Liver (tissue), 8 donors: ENCODE measurements at regions not wholly inside any gene's neighbourhood (a gene's known extent, or its start where the extent isn't known, plus 50 kb on each side); places are given as distances from the start of the nearest gene placed in this dataset.

Experiments used
- DNase-seq: peaks from one replicate; pipeline ENCODE4 v3.0.0-alpha.2; 2017; ENCODE audit warnings: low spot score
- H3K27ac ChIP-seq, 2 donors: one replicate each; pipeline ENCODE4 v1.7.0; 2013; ENCODE audit warnings: inconsistent platforms in 2 of 2, low read length in 2 of 2, control low read depth in 1 of 2, low read depth in 1 of 2, mild to moderate bottlenecking in 1 of 2
- H3K27me3 ChIP-seq, 4 donors: one replicate each; pipeline versions ENCODE4 v1.6.1 to v1.7.0; 2013; ENCODE audit warnings: low read length in 3 of 4, inconsistent platforms in 1 of 4, mild to moderate bottlenecking in 1 of 4, moderate library complexity in 1 of 4; ENCODE audit not compliant: control insufficient read depth in 4 of 4, insufficient read depth in 4 of 4
- H3K36me3 ChIP-seq, 4 donors: one replicate each; pipeline versions ENCODE4 v1.6.1 to v1.7.0; 2013; ENCODE audit warnings: low read length in 3 of 4, mild to moderate bottlenecking in 3 of 4, low read depth in 1 of 4, moderate library complexity in 1 of 4; ENCODE audit not compliant: control insufficient read depth in 4 of 4, insufficient read depth in 3 of 4
- H3K4me1 ChIP-seq, 4 donors: one replicate each; pipeline versions ENCODE4 v1.6.1 to v1.7.0; 2013; ENCODE audit warnings: low read length in 3 of 4, mild to moderate bottlenecking in 3 of 4, moderate library complexity in 1 of 4; ENCODE audit not compliant: control insufficient read depth in 4 of 4, insufficient read depth in 4 of 4
- H3K4me3 ChIP-seq, 3 donors: one replicate each; pipeline versions ENCODE4 v1.6.1 to v1.7.0; 2013; ENCODE audit warnings: low read length in 3 of 3, control low read depth in 1 of 3, low read depth in 1 of 3, mild to moderate bottlenecking in 1 of 3
- H3K9ac ChIP-seq, 2 donors: one replicate each; pipeline ENCODE4 v1.7.0; 2013; ENCODE audit warnings: low read length in 2 of 2, mild to moderate bottlenecking in 2 of 2, moderate library complexity in 2 of 2, control low read depth in 1 of 2, low read depth in 1 of 2
- H3K9me3 ChIP-seq, 4 donors: one replicate each; pipeline versions ENCODE4 v1.6.1 to v1.7.0; 2013; ENCODE audit warnings: low read length in 3 of 4; ENCODE audit not compliant: control insufficient read depth in 4 of 4
- EGR1 ChIP-seq, 2 donors: IDR thresholded peaks; 2 replicates each; pipeline ENCODE4 v1.6.1; 2016 to 2018; ENCODE audit warnings: antibody characterized with exemption in 2 of 2, low read depth in 2 of 2
- FOXA1 ChIP-seq: IDR thresholded peaks from 2 replicates; pipeline ENCODE4 v1.6.1; 2016; ENCODE audit warnings: antibody characterized with exemption
- FOXA2 ChIP-seq: IDR thresholded peaks from 2 replicates; pipeline ENCODE4 v1.6.1; 2016; ENCODE audit warnings: antibody characterized with exemption
- GABPA ChIP-seq, 2 donors: IDR thresholded peaks in 1 of 2; conservative IDR thresholded peaks in 1 of 2; 2 replicates each; pipeline ENCODE4 v1.6.1; 2016; ENCODE audit warnings: antibody characterized with exemption in 2 of 2, mild to moderate bottlenecking in 1 of 2, moderate library complexity in 1 of 2
- HNF4A ChIP-seq, 2 donors: conservative IDR thresholded peaks; 2 replicates each; pipeline ENCODE4 v1.6.1; 2016; ENCODE audit warnings: antibody characterized with exemption in 2 of 2, mild to moderate bottlenecking in 2 of 2
- HNF4G ChIP-seq: IDR thresholded peaks from 2 replicates; pipeline ENCODE4 v1.6.1; 2016; ENCODE audit warnings: antibody characterized with exemption
- JUND ChIP-seq, 2 donors: IDR thresholded peaks; 2 replicates each; pipeline ENCODE4 v1.6.1; 2016; ENCODE audit warnings: antibody characterized with exemption in 2 of 2
- NR2F2 ChIP-seq: IDR thresholded peaks from 2 replicates; pipeline ENCODE4 v1.6.1; 2016; ENCODE audit warnings: antibody characterized with exemption
- RAD21 ChIP-seq, 2 donors: IDR thresholded peaks; 2 replicates each; pipeline ENCODE4 v1.6.1; 2016; ENCODE audit warnings: antibody characterized with exemption in 2 of 2, mild to moderate bottlenecking in 2 of 2
- REST ChIP-seq: IDR thresholded peaks from 2 replicates; pipeline ENCODE4 v1.6.1; 2016; ENCODE audit warnings: antibody characterized with exemption, mild to moderate bottlenecking
- RXRA ChIP-seq, 2 donors: IDR thresholded peaks; 2 replicates each; pipeline ENCODE4 v1.6.1; 2017 to 2018; ENCODE audit warnings: antibody characterized with exemption in 2 of 2, mild to moderate bottlenecking in 1 of 2
- SP1 ChIP-seq: IDR thresholded peaks from 2 replicates; pipeline ENCODE4 v1.6.1; 2018; ENCODE audit warnings: antibody characterized with exemption, mild to moderate bottlenecking
- TAF1 ChIP-seq: conservative IDR thresholded peaks from 2 replicates; pipeline ENCODE4 v1.6.1; 2016; ENCODE audit warnings: antibody characterized with exemption, mild to moderate bottlenecking
- YY1 ChIP-seq: IDR thresholded peaks from 2 replicates; pipeline ENCODE4 v1.6.1; 2016; ENCODE audit warnings: antibody characterized with exemption, mild to moderate bottlenecking
- WGBS: extraction: QIAGEN DNeasy Blood & Tissue Kit; methylation state at CpG from one replicate; pipeline ENCODE4 v1.1.7; 2013; 5-methylcytosine and 5-hydroxymethylcytosine counted together
- TF ChIP-seq, protein P1 (sequence below): IDR thresholded peaks from 2 replicates; pipeline ENCODE4 v1.6.1; 2016; ENCODE audit warnings: antibody characterized with exemption
- TF ChIP-seq, protein P2 (sequence below): IDR thresholded peaks from 2 replicates; pipeline ENCODE4 v1.6.1; 2016; ENCODE audit warnings: antibody characterized with exemption
- TF ChIP-seq, protein P3 (sequence below): IDR thresholded peaks from 2 replicates; pipeline ENCODE4 v1.6.1; 2016; ENCODE audit warnings: antibody characterized with exemption
- TF ChIP-seq, protein P4 (sequence below): fragments of 150-350 bp; IDR thresholded peaks from 2 replicates; pipeline ENCODE4 v1.5.1; 2017; ENCODE audit warnings: improper control_type of control experiment, low read depth, low read length; ENCODE audit not compliant: missing input control
- donor health status: healthy.
- donor health status: healthy.
- donor health status: healthy.
- donor health status: healthy.
- donor health status: healthy.

- TF ChIP-seq, protein P1, sequence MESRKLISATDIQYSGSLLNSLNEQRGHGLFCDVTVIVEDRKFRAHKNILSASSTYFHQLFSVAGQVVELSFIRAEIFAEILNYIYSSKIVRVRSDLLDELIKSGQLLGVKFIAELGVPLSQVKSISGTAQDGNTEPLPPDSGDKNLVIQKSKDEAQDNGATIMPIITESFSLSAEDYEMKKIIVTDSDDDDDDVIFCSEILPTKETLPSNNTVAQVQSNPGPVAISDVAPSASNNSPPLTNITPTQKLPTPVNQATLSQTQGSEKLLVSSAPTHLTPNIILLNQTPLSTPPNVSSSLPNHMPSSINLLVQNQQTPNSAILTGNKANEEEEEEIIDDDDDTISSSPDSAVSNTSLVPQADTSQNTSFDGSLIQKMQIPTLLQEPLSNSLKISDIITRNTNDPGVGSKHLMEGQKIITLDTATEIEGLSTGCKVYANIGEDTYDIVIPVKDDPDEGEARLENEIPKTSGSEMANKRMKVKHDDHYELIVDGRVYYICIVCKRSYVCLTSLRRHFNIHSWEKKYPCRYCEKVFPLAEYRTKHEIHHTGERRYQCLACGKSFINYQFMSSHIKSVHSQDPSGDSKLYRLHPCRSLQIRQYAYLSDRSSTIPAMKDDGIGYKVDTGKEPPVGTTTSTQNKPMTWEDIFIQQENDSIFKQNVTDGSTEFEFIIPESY: no peak
- TF ChIP-seq, protein P2, sequence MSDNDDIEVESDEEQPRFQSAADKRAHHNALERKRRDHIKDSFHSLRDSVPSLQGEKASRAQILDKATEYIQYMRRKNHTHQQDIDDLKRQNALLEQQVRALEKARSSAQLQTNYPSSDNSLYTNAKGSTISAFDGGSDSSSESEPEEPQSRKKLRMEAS: no peak
- TF ChIP-seq FOXA2 (no peak), EGR1 (IDR thresholded peaks at IDR 0.05; ENCODE audit: low read depth in 2 of 2) (no peak), REST (no peak), NR2F2 (no peak), HNF4A (conservative IDR thresholded peaks at IDR 0.05) (no peak), HNF4G (no peak), FOXA1 (no peak)
Observed at GRCh38 chr13:60873116-60873515, 476.1 kb downstream of the TDRD3 start (continued).

DNA sequence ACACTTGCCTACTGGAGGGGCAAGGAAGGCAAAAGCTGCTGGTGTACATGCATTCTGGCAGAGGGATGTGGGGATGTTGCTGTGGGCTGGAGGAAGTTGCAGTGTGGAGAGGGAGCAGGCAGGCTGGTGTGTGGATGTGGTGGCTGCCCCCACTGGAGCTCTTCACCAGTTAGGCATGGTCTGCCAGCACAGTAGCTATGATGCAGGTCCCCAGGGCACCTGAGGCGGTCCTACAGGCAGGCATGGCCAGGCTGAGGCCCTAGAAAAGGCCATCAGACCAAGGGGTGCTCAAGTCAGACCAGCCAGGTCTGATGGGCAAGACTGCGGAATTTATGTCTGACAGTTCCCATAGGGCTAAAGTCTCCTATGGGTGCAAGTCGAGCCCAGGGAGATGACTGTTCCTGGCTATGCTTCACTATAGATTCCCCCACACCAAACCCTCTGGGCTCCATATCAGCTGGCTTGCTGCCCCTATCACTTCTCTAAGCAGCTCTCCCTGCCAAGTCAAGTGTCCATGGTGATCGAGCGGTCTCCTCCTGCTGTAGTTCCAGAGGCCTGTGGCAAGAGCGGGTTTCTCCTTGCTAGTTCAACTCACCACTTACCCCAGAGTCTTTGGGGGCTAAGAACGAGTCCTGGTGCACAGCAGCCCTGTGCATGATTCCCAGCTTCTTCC, 473.1 kb downstream of the TDRD3 start:
- Histone ChIP-seq H3K9me3 (peaks cover 0 to 2% (median 0%) of the 10 kb centered on the region in 4 donors), H3K36me3 (no peaks in the 10 kb centered on the region), H3K27ac (no peak overlapping the region), H3K4me1 (no peaks in the 10 kb centered on the region), H3K27me3 (no peaks in the 10 kb centered on the region), H3K4me3 (no peak overlapping the region), H3K9ac (no peak overlapping the region)
- DNase-seq: no peak
- 68% methylated on average over 7 of the region's 7 CpGs for WGBS
- no peak for TF ChIP-seq JUND (IDR thresholded peaks at IDR 0.05)
- no peak for TF ChIP-seq TAF1
- no peak for TF ChIP-seq HNF4A (conservative IDR thresholded peaks at IDR 0.05)
- TF ChIP-seq SP1: no peak
- TF ChIP-seq NR2F2: no peak
- no peak for TF ChIP-seq FOXA2
- TF ChIP-seq, protein P2: no peak
- TF ChIP-seq FOXA1: no peak
- TF ChIP-seq, protein P3, sequence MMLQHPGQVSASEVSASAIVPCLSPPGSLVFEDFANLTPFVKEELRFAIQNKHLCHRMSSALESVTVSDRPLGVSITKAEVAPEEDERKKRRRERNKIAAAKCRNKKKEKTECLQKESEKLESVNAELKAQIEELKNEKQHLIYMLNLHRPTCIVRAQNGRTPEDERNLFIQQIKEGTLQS: no peak
- TF ChIP-seq, protein P1: no peak
- no peak for TF ChIP-seq EGR1 (IDR thresholded peaks at IDR 0.05; ENCODE audit: low read depth in 2 of 2)
- TF ChIP-seq GABPA (IDR thresholded peaks at IDR 0.05 in 1 of 2, conservative IDR thresholded peaks at IDR 0.05 in 1 of 2): no peak
- TF ChIP-seq RAD21 (IDR thresholded peaks at IDR 0.05): no peak
- no peak for TF ChIP-seq HNF4G
- TF ChIP-seq, protein P4, sequence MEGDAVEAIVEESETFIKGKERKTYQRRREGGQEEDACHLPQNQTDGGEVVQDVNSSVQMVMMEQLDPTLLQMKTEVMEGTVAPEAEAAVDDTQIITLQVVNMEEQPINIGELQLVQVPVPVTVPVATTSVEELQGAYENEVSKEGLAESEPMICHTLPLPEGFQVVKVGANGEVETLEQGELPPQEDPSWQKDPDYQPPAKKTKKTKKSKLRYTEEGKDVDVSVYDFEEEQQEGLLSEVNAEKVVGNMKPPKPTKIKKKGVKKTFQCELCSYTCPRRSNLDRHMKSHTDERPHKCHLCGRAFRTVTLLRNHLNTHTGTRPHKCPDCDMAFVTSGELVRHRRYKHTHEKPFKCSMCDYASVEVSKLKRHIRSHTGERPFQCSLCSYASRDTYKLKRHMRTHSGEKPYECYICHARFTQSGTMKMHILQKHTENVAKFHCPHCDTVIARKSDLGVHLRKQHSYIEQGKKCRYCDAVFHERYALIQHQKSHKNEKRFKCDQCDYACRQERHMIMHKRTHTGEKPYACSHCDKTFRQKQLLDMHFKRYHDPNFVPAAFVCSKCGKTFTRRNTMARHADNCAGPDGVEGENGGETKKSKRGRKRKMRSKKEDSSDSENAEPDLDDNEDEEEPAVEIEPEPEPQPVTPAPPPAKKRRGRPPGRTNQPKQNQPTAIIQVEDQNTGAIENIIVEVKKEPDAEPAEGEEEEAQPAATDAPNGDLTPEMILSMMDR: no peak
- no peak for TF ChIP-seq YY1
- TF ChIP-seq RXRA (IDR thresholded peaks at IDR 0.05): no peak
